Adrenal gland (tissue), 5 donors: ENCODE measurements at regions not wholly inside any gene's neighbourhood (a gene's known extent, or its start where the extent isn't known, plus 50 kb on each side); places are given as distances from the start of the nearest gene placed in this dataset.

Source experiments
- CTCF ChIP-seq, 6 experiments: fragments of 450-650 bp in 4 of 6; fragments of 200-600 bp in 2 of 6; sonication (generic) in 1 of 6; IDR thresholded peaks; 1 replicate in 5 of 6; 2 replicates in 1 of 6; pipeline versions ENCODE4 v1.5.1 to v1.8.0; 2016 to 2021; ENCODE audit warnings: antibody characterized with exemption in 6 of 6, mild to moderate bottlenecking in 2 of 6, moderate library complexity in 1 of 6
- POLR2A ChIP-seq, 2 donors: fragments of 450-650 bp; IDR thresholded peaks; one replicate each; pipeline ENCODE4 v1.6.1; 2017; ENCODE audit warnings: antibody characterized with exemption in 2 of 2, mild to moderate bottlenecking in 2 of 2, moderate library complexity in 1 of 2
- donor health status: DM: no; HTN: no; CAD: no.

DNA sequence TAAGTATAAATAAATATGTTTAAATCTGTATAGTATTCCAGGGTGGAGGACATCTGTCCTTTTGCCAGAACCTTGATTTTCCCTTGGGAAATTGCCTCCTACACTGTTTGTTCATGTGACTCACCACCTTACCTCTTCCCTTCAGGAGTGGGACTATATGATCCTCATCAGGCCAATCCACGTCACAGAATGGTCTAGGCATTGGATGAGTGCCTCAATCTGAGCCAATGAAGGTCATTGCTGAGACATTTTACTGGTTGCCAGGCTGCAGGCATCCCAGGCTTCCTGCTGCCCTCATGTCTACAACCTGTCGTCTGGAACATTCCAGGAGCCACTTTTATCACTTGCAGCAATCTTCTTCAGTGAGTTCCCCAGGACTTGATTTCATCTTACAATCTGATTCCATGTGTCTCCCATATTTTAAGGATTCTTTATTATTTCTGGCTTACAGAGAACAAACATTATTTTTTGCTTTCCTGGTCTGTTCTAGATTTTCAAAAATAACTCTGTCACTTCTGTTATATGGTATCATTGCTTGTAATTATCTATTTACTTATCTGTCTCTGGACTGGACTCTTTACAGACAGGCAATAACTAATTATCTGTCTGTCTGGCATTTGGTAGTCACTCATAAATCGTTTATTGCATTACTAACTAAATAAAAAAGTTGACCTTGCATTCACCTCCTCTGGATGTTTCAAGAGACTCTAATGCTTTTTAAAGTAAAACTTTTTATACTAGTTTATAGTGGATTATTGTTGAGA is 107.3 kb upstream of the APC start:
- no peak for TF ChIP-seq CTCF (IDR thresholded peaks at IDR 0.05)
- no peak for TF ChIP-seq POLR2A (IDR thresholded peaks at IDR 0.05)
